HepG2 (cell line): ENCODE measurements at regions not wholly inside any gene's neighbourhood (a gene's known extent, or its start where the extent isn't known, plus 50 kb on each side); places are given as distances from the start of the nearest gene placed in this dataset.

Experiments used
- BRF2 ChIP-seq: sonication (generic); formaldehyde crosslinking; IDR thresholded peaks from 2 replicates; pipeline ENCODE4 v1.8.1; 2022; ENCODE audit warnings: mild to moderate bottlenecking, missing genetic modification reagents
- DNMT1 ChIP-seq: sonication (generic); formaldehyde crosslinking; IDR thresholded peaks from 2 replicates; pipeline ENCODE4 v1.5.1; 2020; ENCODE audit warnings: mild to moderate bottlenecking, missing genetic modification reagents
- EP300 ChIP-seq, 3 experiments: sonication (generic) in 1 of 3; formaldehyde crosslinking in 1 of 3; IDR thresholded peaks; 2 replicates each; pipeline versions ENCODE4 v1.5.1 to v1.6.1; 2011 to 2020; ENCODE audit warnings: low read depth in 2 of 3, low read length in 2 of 3, borderline replicate concordance in 1 of 3, improper control_type of control experiment in 1 of 3, mild to moderate bottlenecking in 1 of 3, missing genetic modification reagents in 1 of 3, moderate library complexity in 1 of 3
- GABPA ChIP-seq, 2 experiments: IDR thresholded peaks; 2 replicates each; pipeline ENCODE4 v1.6.1; 2011 to 2016; ENCODE audit warnings: low read depth in 2 of 2, low read length in 1 of 2, missing biosample characterization in 1 of 2, missing genetic modification characterization in 1 of 2
- HCFC1 ChIP-seq: fragments of 150-350 bp; IDR thresholded peaks from 2 replicates; pipeline ENCODE4 v1.6.1; 2014; ENCODE audit warnings: low read depth, low read length
- MED1 ChIP-seq: sonication (generic); formaldehyde crosslinking; IDR thresholded peaks from 2 replicates; pipeline ENCODE4 v1.4.0; 2020; ENCODE audit warnings: missing genetic modification reagents
- NFRKB ChIP-seq: fragments of 450-650 bp; IDR thresholded peaks from 2 replicates; pipeline ENCODE4 v1.6.1; 2017
- REST ChIP-seq, 2 experiments: IDR thresholded peaks; 2 replicates each; pipeline ENCODE4 v1.6.1; 2011 to 2012; ENCODE audit warnings: low read length in 2 of 2, borderline replicate concordance in 1 of 2, low read depth in 1 of 2, mild to moderate bottlenecking in 1 of 2, moderate library complexity in 1 of 2
- SMARCE1 ChIP-seq: fragments of 450-650 bp; IDR thresholded peaks from 2 replicates; pipeline ENCODE4 v1.6.1; 2017; ENCODE audit warnings: borderline replicate concordance
- ZKSCAN1 ChIP-seq: fragments of 150-350 bp; IDR thresholded peaks from 2 replicates; pipeline ENCODE4 v1.6.1; 2014; ENCODE audit warnings: low read length
- ZNF282 ChIP-seq: fragments of 450-650 bp; IDR thresholded peaks from 2 replicates; pipeline ENCODE4 v1.6.1; 2018; ENCODE audit not compliant: partially characterized antibody
- ZNF549 ChIP-seq: sonication (generic); formaldehyde crosslinking; IDR thresholded peaks from 2 replicates; pipeline ENCODE4 v1.5.0; 2020; ENCODE audit warnings: missing genetic modification reagents

- TF ChIP-seq ZKSCAN1 = no peak
- TF ChIP-seq DNMT1 (CRISPR knock-in tag) = no peak
- no peak for TF ChIP-seq REST (IDR thresholded peaks at IDR 0.05; ENCODE audit: borderline replicate concordance in 1 of 2, low read depth in 1 of 2, low read length in 2 of 2)
- TF ChIP-seq HCFC1 = no peak
- TF ChIP-seq ZNF282 = no peak
- no peak for TF ChIP-seq ZNF549 (CRISPR knock-in tag)
- no peak for TF ChIP-seq GABPA (IDR thresholded peaks at IDR 0.05; ENCODE audit: low read depth, low read length)
- TF ChIP-seq GABPA (CRISPR knock-in tag; IDR thresholded peaks at IDR 0.05; ENCODE audit: low read depth) = no peak
- TF ChIP-seq BRF2 = no peak
- TF ChIP-seq MED1 (CRISPR knock-in tag) = no peak
- TF ChIP-seq EP300 (IDR thresholded peaks at IDR 0.05; ENCODE audit: low read depth in 2 of 2, low read length in 2 of 2) = no peak
- TF ChIP-seq EP300 (CRISPR knock-in tag; IDR thresholded peaks at IDR 0.05; ENCODE audit: borderline replicate concordance) = no peak
- TF ChIP-seq SMARCE1 = no peak
- TF ChIP-seq NFRKB = no peak
Observed at GRCh38 chr5:2946315-2946714, 194.8 kb upstream of the IRX2 start.
